WERI-Rb-1 (cell line): ENCODE measurements at regions not wholly inside any gene's neighbourhood (a gene's known extent, or its start where the extent isn't known, plus 50 kb on each side); places are given as distances from the start of the nearest gene placed in this dataset.
"Not testable (repeated sequence)": the region's sequence is repeated elsewhere in the genome, so short reads cannot be mapped to it uniquely, and the experiment has no call there.

Experiments used
- DNase-seq: peaks from one replicate; pipeline ENCODE4 v3.0.0-alpha.2; 2020
- H3K27ac ChIP-seq: fragments of 250-450 bp; sonication (Bioruptor Pico); 2 replicates; pipeline ENCODE4 v1.5.1; 2020; ENCODE audit warnings: mild to moderate bottlenecking, moderate library complexity
- H3K27me3 ChIP-seq: fragments of 250-450 bp; sonication (Bioruptor Pico); 2 replicates; pipeline ENCODE4 v1.5.1; 2021; ENCODE audit warnings: mild to moderate bottlenecking, low read depth, moderate library complexity; ENCODE audit not compliant: insufficient read depth, severe bottlenecking
- H3K36me3 ChIP-seq: fragments of 250-450 bp; sonication (Bioruptor Pico); 2 replicates; pipeline ENCODE4 v1.5.1; 2020; ENCODE audit warnings: mild to moderate bottlenecking, moderate library complexity
- H3K4me3 ChIP-seq: 2 replicates; pipeline ENCODE4 v1.5.1; 2011; ENCODE audit warnings: low read depth, mild to moderate bottlenecking, control low read depth, low read length
- H3K9me3 ChIP-seq: fragments of 250-450 bp; sonication (Bioruptor Pico); 2 replicates; pipeline ENCODE4 v1.5.1; 2021; ENCODE audit warnings: mild to moderate bottlenecking, moderate library complexity; ENCODE audit not compliant: severe bottlenecking
- CTCF ChIP-seq: IDR thresholded peaks from 2 replicates; pipeline ENCODE4 v1.5.1; 2011; ENCODE audit warnings: low read depth, mild to moderate bottlenecking, control low read depth, inconsistent platforms, low read length

DNA sequence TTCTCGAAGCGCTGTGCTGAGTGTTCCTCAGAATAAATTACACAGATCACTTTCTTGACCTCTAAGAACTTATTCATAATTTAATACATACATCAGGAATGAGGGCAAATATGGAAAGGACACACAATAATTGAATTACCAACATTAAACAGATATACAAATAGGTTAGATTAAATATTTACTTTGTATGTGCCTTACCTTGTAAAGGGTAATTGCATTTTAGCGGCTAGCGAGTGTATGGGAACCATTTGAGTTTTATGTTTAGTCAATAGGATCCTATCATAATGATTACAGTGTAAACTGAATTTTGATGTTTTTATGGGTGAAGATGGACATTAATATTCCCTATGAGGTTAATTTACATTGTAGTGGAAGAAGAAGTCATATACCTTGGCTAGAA lies 1187.1 kb upstream of the WWC1 start:
- no peaks in the 10 kb centered on the region for H3K27me3 ChIP-seq
- no peak overlapping the region for H3K4me3 ChIP-seq
- H3K9me3 ChIP-seq, result no peaks in the 10 kb centered on the region
- no peak overlapping the region for H3K27ac ChIP-seq
- no peak for TF ChIP-seq CTCF
- no peak for DNase-seq
- H3K36me3 ChIP-seq, result no peaks in the 10 kb centered on the region

GRCh38 chr5:167105941-167106340 lies 1185.5 kb upstream of the WWC1 start:
- H3K9me3 ChIP-seq, result no peaks in the 10 kb centered on the region
- no peaks in the 10 kb centered on the region for H3K36me3 ChIP-seq
- H3K27me3 ChIP-seq, result no peaks in the 10 kb centered on the region
- no peak for TF ChIP-seq CTCF
- DNase-seq, result no peak
- H3K4me3 ChIP-seq, result no peak overlapping the region
- no peak overlapping the region for H3K27ac ChIP-seq

GRCh38 chr5:167107684-167108083 lies 1183.8 kb upstream of the WWC1 start:
- Histone ChIP-seq H3K36me3 (no peaks in the 10 kb centered on the region), H3K27me3 (no peaks in the 10 kb centered on the region), H3K27ac (no peak overlapping the region), H3K9me3 (no peaks in the 10 kb centered on the region), H3K4me3 (no peak overlapping the region)
- no peak for TF ChIP-seq CTCF
- DNase-seq, result no peak

DNA sequence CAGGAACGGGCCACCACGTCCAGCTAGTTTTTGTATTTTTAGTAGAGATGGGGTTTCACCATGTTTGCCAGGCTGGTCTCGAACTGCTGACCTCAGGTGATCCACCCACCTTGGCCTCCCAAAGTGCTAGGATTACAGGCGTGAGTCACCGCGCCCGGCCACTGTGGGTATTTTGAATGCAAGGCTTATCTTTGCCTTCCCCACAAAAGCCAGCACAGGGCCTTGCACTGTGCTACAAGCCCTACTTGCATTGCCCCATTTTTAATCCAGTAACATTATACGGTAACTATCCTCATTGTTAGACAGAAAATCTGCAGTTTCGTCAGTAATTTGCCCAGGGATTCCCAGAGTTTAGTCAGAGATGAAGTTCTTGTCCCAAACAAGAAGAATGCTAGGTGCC lies 1183.2 kb upstream of the WWC1 start:
- H3K9me3 ChIP-seq, H3K27ac ChIP-seq, H3K36me3 ChIP-seq, DNase-seq, H3K27me3 ChIP-seq, H3K4me3 ChIP-seq: not testable (repeated sequence)

GRCh38 chr5:167112556-167112955 lies 1178.9 kb upstream of the WWC1 start:
- no peak for TF ChIP-seq CTCF
- H3K27ac ChIP-seq, result no peak overlapping the region
- H3K36me3 ChIP-seq, result no peaks in the 10 kb centered on the region
- DNase-seq, result no peak
- no peaks in the 10 kb centered on the region for H3K27me3 ChIP-seq
- H3K9me3 ChIP-seq, result no peaks in the 10 kb centered on the region
- H3K4me3 ChIP-seq, result no peak overlapping the region

DNA sequence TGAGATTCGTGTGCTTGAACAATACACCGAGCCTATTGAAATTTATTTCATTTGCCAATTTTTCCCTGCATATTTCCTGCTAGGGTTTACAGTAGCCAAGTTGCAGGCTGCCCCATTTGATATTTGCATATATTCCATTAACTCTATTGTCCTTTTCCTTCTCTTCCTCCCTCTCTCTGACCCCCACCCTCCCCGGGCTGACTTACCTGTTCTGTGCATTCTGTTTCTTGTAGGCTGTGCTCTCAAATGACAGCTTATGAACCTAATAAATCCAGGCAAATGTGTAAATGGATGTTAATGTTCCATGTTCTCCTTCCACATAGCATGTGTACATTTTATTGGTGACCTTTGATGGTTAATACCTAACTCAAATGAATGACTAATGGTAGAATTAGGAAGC lies 1169.2 kb upstream of the WWC1 start:
- no peak overlapping the region for H3K4me3 ChIP-seq
- no peaks in the 10 kb centered on the region for H3K36me3 ChIP-seq
- no peak for DNase-seq
- TF ChIP-seq CTCF, result no peak
- H3K27me3 ChIP-seq, result no peaks in the 10 kb centered on the region
- H3K9me3 ChIP-seq, result no peaks in the 10 kb centered on the region
- H3K27ac ChIP-seq, result no peak overlapping the region

DNA sequence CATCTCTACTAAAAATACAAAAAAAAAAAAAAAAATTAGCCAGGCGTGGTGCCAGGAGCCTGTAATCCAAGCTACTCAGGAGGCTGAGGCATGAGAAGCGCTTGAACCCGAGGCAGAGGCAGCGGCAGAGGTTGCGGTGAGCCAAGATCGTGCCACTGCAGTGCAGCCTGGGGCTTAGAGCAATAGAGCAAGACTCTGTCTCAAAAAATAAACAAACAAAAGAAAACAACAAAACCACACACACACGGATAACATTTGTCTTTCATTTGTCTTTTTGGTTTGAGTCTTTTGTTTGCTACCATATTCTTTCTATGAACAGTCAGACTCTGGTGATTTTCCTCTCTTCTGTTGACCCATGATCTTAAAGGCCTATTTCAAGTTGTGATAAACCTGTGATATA lies 1168.3 kb upstream of the WWC1 start:
- Histone ChIP-seq H3K36me3 (no peaks in the 10 kb centered on the region), H3K4me3 (no peak overlapping the region), H3K27ac (no peak overlapping the region), H3K27me3 (no peaks in the 10 kb centered on the region), H3K9me3 (no peaks in the 10 kb centered on the region)
- no peak for DNase-seq
- TF ChIP-seq CTCF, result no peak
